MCF 10A (cell line): ENCODE measurements at regions not wholly inside any gene's neighbourhood (a gene's known extent, or its start where the extent isn't known, plus 50 kb on each side); places are given as distances from the start of the nearest gene placed in this dataset.

Experiments
- BruUV-seq: library from RNA; stranded (reverse); fragments of 400-500 nt; replicated peaks from 2 replicates; lab custom pipeline; 2021; lab: Mats Ljungman, UMichigan
- CTCF ChIA-PET: fragments of 300-600 bp; sonication (Branson Sonifier 250); formaldehyde crosslinking; extraction: SDS; loops from one replicate; lab custom pipeline; 2021; ENCODE audit warnings: antibody characterized with exemption, inconsistent platforms; lab: Yijun Ruan, JAX
- POLR2A ChIA-PET: fragments of 300-600, 350-650 bp; sonication (Branson Sonifier 250); formaldehyde crosslinking; extraction: SDS; loops from one replicate; lab custom pipeline; 2020; ENCODE audit warnings: antibody characterized with exemption, inconsistent platforms; lab: Yijun Ruan, JAX
- DNase-seq: peaks from one replicate; pipeline ENCODE4 v3.0.0-alpha.2; 2018; ENCODE audit not compliant: unreplicated experiment
- H3K27ac Mint-ChIP-seq: one replicate; pipeline ENCODE4 v1.8.0; 2022; ENCODE audit warnings: mild to moderate bottlenecking, low read depth, mixed read lengths; ENCODE audit not compliant: unreplicated experiment
- H3K27me3 Mint-ChIP-seq: one replicate; pipeline ENCODE4 v1.8.0; 2022; ENCODE audit warnings: mixed read lengths; ENCODE audit not compliant: insufficient read depth, unreplicated experiment
- H3K36me3 Mint-ChIP-seq: one replicate; pipeline ENCODE4 v1.8.0; 2022; ENCODE audit warnings: mild to moderate bottlenecking, moderate library complexity, mixed read lengths; ENCODE audit not compliant: insufficient read depth, unreplicated experiment
- H3K4me1 Mint-ChIP-seq: one replicate; pipeline ENCODE4 v1.8.0; 2022; ENCODE audit warnings: mixed read lengths; ENCODE audit not compliant: insufficient read depth, unreplicated experiment
- H3K4me3 Mint-ChIP-seq: one replicate; pipeline ENCODE4 v1.8.0; 2022; ENCODE audit warnings: mild to moderate bottlenecking, moderate library complexity, mixed read lengths; ENCODE audit not compliant: unreplicated experiment
- H3K9me3 Mint-ChIP-seq: one replicate; pipeline ENCODE4 v1.8.0; 2022; ENCODE audit warnings: mixed read lengths; ENCODE audit not compliant: unreplicated experiment
- CTCF ChIP-seq: fragments of 200-600 bp; IDR thresholded peaks from one replicate; pipeline ENCODE4 v1.8.0; 2022; ENCODE audit warnings: antibody characterized with exemption, mild to moderate bottlenecking; ENCODE audit not compliant: unreplicated experiment
- intact Hi-C: fragments of 100-400 bp; cut with micrococcal nuclease; formaldehyde crosslinking; loops from 2 replicates; pipeline ENCODE4 v1.14.1; 2022

DNA sequence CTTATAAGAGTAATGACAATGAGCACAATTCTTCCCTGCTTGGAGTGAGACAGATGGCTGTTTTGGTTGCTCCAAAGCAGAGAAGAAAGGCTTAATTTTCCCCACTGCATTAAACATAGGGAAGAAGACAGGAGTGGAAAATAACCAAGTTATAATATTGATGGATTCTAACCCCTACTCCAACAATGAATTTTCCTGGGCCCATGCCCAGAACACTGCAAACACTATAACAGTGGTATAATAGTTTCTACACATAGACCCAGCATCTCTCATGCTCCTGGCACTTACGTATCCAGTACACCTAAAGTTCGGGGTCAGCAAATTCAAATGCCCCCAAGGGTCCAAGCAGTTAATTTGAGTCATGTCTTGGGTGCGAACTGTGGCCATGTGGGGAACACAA lies 613.4 kb downstream of the PLCL1 start:
- no peaks in the 10 kb centered on the region for H3K4me1 Mint-ChIP-seq
- TF ChIP-seq CTCF = no peak
- no peak overlapping the region for H3K4me3 Mint-ChIP-seq
- H3K9me3 Mint-ChIP-seq = no peaks in the 10 kb centered on the region
- POLR2A ChIA-PET = no interaction called here
- H3K36me3 Mint-ChIP-seq = no peaks in the 10 kb centered on the region
- no peak overlapping the region for H3K27ac Mint-ChIP-seq
- CTCF ChIA-PET = no interaction called here
- peaks cover 43% of the 10 kb centered on the region for H3K27me3 Mint-ChIP-seq
- no TSS peak for BruUV-seq
- intact Hi-C loops = no loop called here
- no peak for DNase-seq

DNA sequence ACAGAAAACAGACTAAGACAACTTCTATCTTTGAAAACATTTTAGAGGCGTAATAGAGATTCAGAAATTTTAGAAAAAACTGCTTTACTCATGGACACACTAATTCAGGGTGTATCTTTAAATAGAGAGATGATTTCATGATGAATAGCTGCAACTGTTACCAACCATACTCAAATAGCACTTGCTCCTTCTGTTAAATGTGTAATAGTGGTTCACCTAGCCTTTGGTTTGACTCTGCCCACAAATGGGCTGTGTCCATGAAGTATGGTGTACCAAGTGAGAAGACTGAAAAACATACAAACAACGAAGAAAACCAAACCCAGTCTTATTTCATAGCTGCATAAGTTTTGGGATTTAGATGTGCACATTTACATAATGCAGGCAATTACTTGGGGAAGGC lies 610.6 kb downstream of the PLCL1 start:
- Mint-ChIP-seq H3K9me3 (no peaks in the 10 kb centered on the region), H3K27me3 (peaks cover 57% of the 10 kb centered on the region), H3K4me1 (no peaks in the 10 kb centered on the region), H3K36me3 (no peaks in the 10 kb centered on the region), H3K27ac (no peak overlapping the region), H3K4me3 (no peak overlapping the region)
- no peak for TF ChIP-seq CTCF
- ChIA-PET POLR2A (interaction anchor here (0.6 kb wide), 1 partner anchor 1540 kb away, joined by 3 read pairs; no protein-coding TSS in a partner anchor), CTCF (interaction anchor here (0.5 kb wide), 1 partner anchor 1294 kb away, joined by 4 read pairs; no protein-coding TSS in a partner anchor)
- no peak for DNase-seq
- no TSS peak for BruUV-seq
- intact Hi-C loops = no loop called here

DNA sequence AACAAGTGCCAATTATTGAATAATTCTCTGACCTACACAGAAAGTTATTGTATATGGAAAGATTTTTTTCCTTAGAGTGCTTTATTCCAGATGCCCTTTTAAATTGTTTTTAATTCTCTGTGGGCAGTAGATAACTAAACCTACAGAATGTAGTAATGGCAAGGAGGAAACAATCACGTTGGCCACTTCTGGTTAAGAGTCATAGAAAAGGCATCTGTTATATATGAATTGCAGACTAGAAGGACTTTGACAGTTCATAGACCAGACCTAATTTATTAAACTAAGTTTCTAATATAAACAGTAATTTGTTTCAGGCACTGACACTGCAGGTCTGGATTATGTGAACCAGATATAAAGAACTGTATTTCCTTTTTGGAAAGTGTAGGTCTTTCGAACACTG lies 607.5 kb downstream of the PLCL1 start:
- TF ChIP-seq CTCF = no peak
- BruUV-seq = no TSS peak
- no peaks in the 10 kb centered on the region for H3K9me3 Mint-ChIP-seq
- H3K36me3 Mint-ChIP-seq = no peaks in the 10 kb centered on the region
- DNase-seq = no peak
- H3K4me1 Mint-ChIP-seq = no peaks in the 10 kb centered on the region
- H3K27ac Mint-ChIP-seq = no peak overlapping the region
- intact Hi-C loops = no loop called here
- peaks cover 59% of the 10 kb centered on the region for H3K27me3 Mint-ChIP-seq
- ChIA-PET POLR2A (no interaction called here), CTCF (no interaction called here)
- H3K4me3 Mint-ChIP-seq = no peak overlapping the region

- Mint-ChIP-seq H3K4me3 (no peak overlapping the region), H3K27me3 (peaks cover 34% of the 10 kb centered on the region), H3K36me3 (no peaks in the 10 kb centered on the region), H3K9me3 (no peaks in the 10 kb centered on the region), H3K27ac (no peak overlapping the region), H3K4me1 (no peaks in the 10 kb centered on the region)
- ChIA-PET CTCF (no interaction called here), POLR2A (no interaction called here)
- no peak for TF ChIP-seq CTCF
- DNase-seq = no peak
- intact Hi-C loops = no loop called here
- no TSS peak for BruUV-seq
Measured at GRCh38 chr2:198408171-198408570, 603.8 kb downstream of the PLCL1 start.
